Thyroid gland (tissue), 4 donors: ENCODE measurements at regions not wholly inside any gene's neighbourhood (a gene's known extent, or its start where the extent isn't known, plus 50 kb on each side); places are given as distances from the start of the nearest gene placed in this dataset.
A peak's percentile ranks its signal among the peaks of the same experiment; 100 is the strongest.

Source experiments
- DNase-seq, 2 donors: peaks; one replicate each; pipeline ENCODE4 v3.0.0-alpha.2; 2019
- H3K27ac ChIP-seq, 3 donors: fragments of 200-600 bp; sonication (generic); 1 replicate in 2 of 3; 2 replicates in 1 of 3; pipeline ENCODE4 v1.5.1; 2016 to 2019; ENCODE audit warnings: mild to moderate bottlenecking in 1 of 3, moderate library complexity in 1 of 3
- H3K27me3 ChIP-seq: fragments of 200-600 bp; sonication (generic); one replicate; pipeline ENCODE4 v1.5.1; 2019
- H3K36me3 ChIP-seq, 2 donors: fragments of 200-600 bp; sonication (generic); one replicate each; pipeline ENCODE4 v1.5.1; 2016 to 2019
- H3K4me1 ChIP-seq, 2 donors: fragments of 200-600 bp; sonication (generic); one replicate each; pipeline ENCODE4 v1.5.1; 2017 to 2019
- H3K4me3 ChIP-seq, 3 donors: fragments of 200-600 bp; sonication (generic); replicated peaks in 1 of 3; 1 replicate in 2 of 3; 2 replicates in 1 of 3; pipeline ENCODE4 v1.5.1; 2016; ENCODE audit warnings: mild to moderate bottlenecking in 1 of 3
- H3K9me3 ChIP-seq: fragments of 200-600 bp; sonication (generic); one replicate; pipeline ENCODE4 v1.5.1; 2017
- CTCF ChIP-seq, 6 experiments: fragments of 200-600 bp in 3 of 6; fragments of 450-650 bp in 3 of 6; sonication (generic) in 3 of 6; IDR thresholded peaks; one replicate each; pipeline ENCODE4 v1.5.1; 2016 to 2019; ENCODE audit warnings: antibody characterized with exemption in 6 of 6, mild to moderate bottlenecking in 2 of 6, inconsistent platforms in 1 of 6, moderate library complexity in 1 of 6
- POLR2A ChIP-seq, 2 donors: fragments of 450-650 bp; IDR thresholded peaks; one replicate each; pipeline ENCODE4 v1.6.1; 2017; ENCODE audit warnings: antibody characterized with exemption in 2 of 2, mild to moderate bottlenecking in 2 of 2, moderate library complexity in 1 of 2
- WGBS, 2 donors: methylation state at CpG; one replicate each; pipeline ENCODE4 v1.1.5; 2017; 5-methylcytosine and 5-hydroxymethylcytosine counted together
- intact Hi-C: fragments of 100-400 bp; cut with DNase I; formaldehyde crosslinking; loops from one replicate; pipeline ENCODE4 v1.15.1; 2023

- no peak for DNase-seq
- H3K27me3 ChIP-seq, result no peaks in the 10 kb centered on the region
These were observed 533.2 kb upstream of the TNP1 start for GRCh38 chr2:217392930-217393584.

GRCh38 chr2:217387776-217388387, 528.0 kb upstream of the TNP1 start:
- H3K4me3 ChIP-seq, result no peak overlapping the region
- no peaks in the 10 kb centered on the region for H3K27me3 ChIP-seq
- intact Hi-C loops, result no loop called here
- DNase-seq, result peak; percentile 54 to 65
- H3K9me3 ChIP-seq, result no peaks in the 10 kb centered on the region
- peaks cover 50 to 51% of the 10 kb centered on the region in 2 donors for H3K4me1 ChIP-seq
- WGBS, 2 donors, result 64 to 65% methylated on average over 4 of the region's 4 CpGs
- no peaks in the 10 kb centered on the region for H3K36me3 ChIP-seq
- TF ChIP-seq CTCF (IDR thresholded peaks at IDR 0.05) (no peak), POLR2A (IDR thresholded peaks at IDR 0.05) (no peak)
- peak overlapping the region; percentile 51 to 86 (median 80) for H3K27ac ChIP-seq

More at GRCh38 chr2:217392930-217393584, 533.2 kb upstream of the TNP1 start:
- Histone ChIP-seq H3K4me1 (peaks cover 21 to 23% of the 10 kb centered on the region in 2 donors), H3K9me3 (no peaks in the 10 kb centered on the region), H3K27ac (no peak overlapping the region), H3K4me3 (no peak overlapping the region), H3K36me3 (no peaks in the 10 kb centered on the region)
- 84 to 89% methylated on average over 5 of the region's 5 CpGs for WGBS, 2 donors
- TF ChIP-seq CTCF (IDR thresholded peaks at IDR 0.05) (peak in 1 of 6 experiments; percentile 6), POLR2A (IDR thresholded peaks at IDR 0.05) (no peak)
- intact Hi-C loops, result no loop called here

- no peak for TF ChIP-seq CTCF (IDR thresholded peaks at IDR 0.05)
- TF ChIP-seq POLR2A (IDR thresholded peaks at IDR 0.05), result peak in 1 of 2 donors; percentile 18
- H3K4me1 ChIP-seq, result peaks cover 48 to 50% of the 10 kb centered on the region in 2 donors
- intact Hi-C loops, result no loop called here
- H3K27ac ChIP-seq, result peak overlapping the region; percentile 67 to 86 (median 80)
- no peaks in the 10 kb centered on the region for H3K27me3 ChIP-seq
- H3K9me3 ChIP-seq, result no peaks in the 10 kb centered on the region
- WGBS, 2 donors, result 28 to 39% methylated on average over 3 of the region's 3 CpGs
- H3K4me3 ChIP-seq, result no peak overlapping the region
- DNase-seq, result peak; percentile 70 to 71
- H3K36me3 ChIP-seq, result no peaks in the 10 kb centered on the region
These were observed 526.2 kb upstream of the TNP1 start for GRCh38 chr2:217386041-217386440.

- H3K27me3 ChIP-seq, result no peaks in the 10 kb centered on the region
- H3K27ac ChIP-seq, result peak overlapping the region in 1 of 3 donors; percentile 15
- peaks cover 48% of the 10 kb centered on the region in 2 donors for H3K4me1 ChIP-seq
- DNase-seq, result no peak
- intact Hi-C loops, result no loop called here
- no peaks in the 10 kb centered on the region for H3K9me3 ChIP-seq
- H3K36me3 ChIP-seq, result no peaks in the 10 kb centered on the region
- no peak overlapping the region for H3K4me3 ChIP-seq
- TF ChIP-seq POLR2A (IDR thresholded peaks at IDR 0.05), result no peak
- TF ChIP-seq CTCF (IDR thresholded peaks at IDR 0.05), result no peak
- 78 to 79% methylated on average over 4 of the region's 4 CpGs for WGBS, 2 donors
These were observed 523.8 kb upstream of the TNP1 start for GRCh38 chr2:217383620-217384019.

GRCh38 chr2:217382794-217383193, 522.9 kb upstream of the TNP1 start:
- intact Hi-C loops, result no loop called here
- Histone ChIP-seq H3K4me3 (no peak overlapping the region), H3K4me1 (peaks cover 39 to 41% of the 10 kb centered on the region in 2 donors), H3K9me3 (no peaks in the 10 kb centered on the region), H3K27ac (peak overlapping the region in 1 of 3 donors; percentile 15), H3K36me3 (no peaks in the 10 kb centered on the region), H3K27me3 (no peaks in the 10 kb centered on the region)
- no peak for TF ChIP-seq POLR2A (IDR thresholded peaks at IDR 0.05)
- TF ChIP-seq CTCF (IDR thresholded peaks at IDR 0.05), result no peak
- 85 to 90% methylated on average over 5 of the region's 5 CpGs for WGBS, 2 donors
- DNase-seq, result no peak
